Mesenchymal stem cell (in vitro differentiated cells and primary cell): ENCODE measurements at regions not wholly inside any gene's neighbourhood (a gene's known extent, or its start where the extent isn't known, plus 50 kb on each side); places are given as distances from the start of the nearest gene placed in this dataset.

Source experiments
- DNase-seq: peaks from one replicate; pipeline ENCODE4 v3.0.0-alpha.2; 2013
- H2AFZ ChIP-seq: one replicate; pipeline ENCODE4 v1.6.1; 2013; ENCODE audit warnings: low read depth, mild to moderate bottlenecking, control low read depth, inconsistent platforms, low read length, moderate library complexity
- H2AK5ac ChIP-seq: 2 replicates; pipeline ENCODE4 v1.6.1; 2013; ENCODE audit warnings: low read length, moderate library complexity, mild to moderate bottlenecking, inconsistent platforms; ENCODE audit not compliant: severe bottlenecking
- H2BK120ac ChIP-seq: one replicate; pipeline ENCODE4 v1.6.1; 2013; ENCODE audit warnings: low read depth, mild to moderate bottlenecking, inconsistent platforms, low read length, moderate library complexity
- H2BK12ac ChIP-seq, 2 experiments: one replicate each; pipeline ENCODE4 v1.6.1; 2013; ENCODE audit warnings: inconsistent platforms in 2 of 2, low read length in 2 of 2, mild to moderate bottlenecking in 2 of 2, moderate library complexity in 2 of 2, control low read depth in 1 of 2
- H2BK15ac ChIP-seq: one replicate; pipeline ENCODE4 v1.6.1; 2013; ENCODE audit warnings: mild to moderate bottlenecking, low read depth, inconsistent platforms; ENCODE audit not compliant: poor library complexity, severe bottlenecking
- H2BK5ac ChIP-seq: 2 replicates; pipeline ENCODE4 v1.6.1; 2013; ENCODE audit warnings: low read depth, mild to moderate bottlenecking, low read length, control low read depth, inconsistent platforms; ENCODE audit not compliant: poor library complexity, severe bottlenecking
- H3K14ac ChIP-seq, 2 experiments: one replicate each; pipeline ENCODE4 v1.6.1; 2013; ENCODE audit warnings: inconsistent platforms in 2 of 2, low read length in 2 of 2, control low read depth in 1 of 2, mild to moderate bottlenecking in 1 of 2, moderate library complexity in 1 of 2
- H3K18ac ChIP-seq, 2 experiments: one replicate each; pipeline ENCODE4 v1.6.1; 2013; ENCODE audit warnings: inconsistent platforms in 2 of 2, low read length in 2 of 2, control low read depth in 1 of 2, low read depth in 1 of 2, mild to moderate bottlenecking in 1 of 2
- H3K23ac ChIP-seq, 2 experiments: one replicate each; pipeline ENCODE4 v1.6.1; 2013; ENCODE audit warnings: inconsistent platforms in 2 of 2, low read length in 2 of 2, mild to moderate bottlenecking in 2 of 2, moderate library complexity in 2 of 2, control low read depth in 1 of 2
- H3K27ac ChIP-seq: 2 replicates; pipeline ENCODE4 v1.5.1; 2013; ENCODE audit warnings: mild to moderate bottlenecking, moderate library complexity, low read length, control low read depth, inconsistent platforms; ENCODE audit not compliant: poor library complexity, severe bottlenecking
- H3K27me3 ChIP-seq, 2 experiments: 2 replicates each; pipeline versions ENCODE4 v1.6.1 to v1.7.0; 2013; ENCODE audit warnings: low read length in 2 of 2, mild to moderate bottlenecking in 2 of 2, moderate library complexity in 2 of 2, control low read depth in 1 of 2, inconsistent platforms in 1 of 2; ENCODE audit not compliant: control insufficient read depth in 1 of 2, insufficient read depth in 1 of 2
- H3K36me3 ChIP-seq, 2 experiments: 2 replicates each; pipeline versions ENCODE4 v1.6.1 to v1.7.0; 2013; ENCODE audit warnings: low read length in 2 of 2, control low read depth in 1 of 2, inconsistent platforms in 1 of 2, low read depth in 1 of 2, mild to moderate bottlenecking in 1 of 2; ENCODE audit not compliant: insufficient read depth in 2 of 2, control insufficient read depth in 1 of 2
- H3K4ac ChIP-seq, 2 experiments: one replicate each; pipeline ENCODE4 v1.6.1; 2013; ENCODE audit warnings: inconsistent platforms in 2 of 2, low read length in 2 of 2, mild to moderate bottlenecking in 2 of 2, moderate library complexity in 2 of 2, control low read depth in 1 of 2, low read depth in 1 of 2
- H3K4me1 ChIP-seq: 2 replicates; pipeline ENCODE4 v1.6.1; 2013; ENCODE audit warnings: low read depth, low read length, control low read depth; ENCODE audit not compliant: control insufficient read depth, insufficient read depth
- H3K4me2 ChIP-seq: 2 replicates; pipeline ENCODE4 v1.6.1; 2013; ENCODE audit warnings: low read length, mild to moderate bottlenecking, inconsistent platforms; ENCODE audit not compliant: poor library complexity, severe bottlenecking
- H3K4me3 ChIP-seq, 2 experiments: 2 replicates each; pipeline versions ENCODE4 v1.5.1 to v1.7.0; 2013; ENCODE audit warnings: low read length in 2 of 2, mild to moderate bottlenecking in 2 of 2, control low read depth in 1 of 2, low read depth in 1 of 2; ENCODE audit not compliant: insufficient read depth in 1 of 2
- H3K79me1 ChIP-seq: replicated peaks from 2 replicates; pipeline ENCODE4 v1.6.1; 2013; ENCODE audit warnings: mild to moderate bottlenecking, control low read depth, low read length, inconsistent platforms; ENCODE audit not compliant: poor library complexity, severe bottlenecking
- H3K9ac ChIP-seq: 2 replicates; pipeline ENCODE4 v1.7.0; 2013; ENCODE audit warnings: mild to moderate bottlenecking, low read length, moderate library complexity
- H3K9me3 ChIP-seq: 2 replicates; pipeline ENCODE4 v1.7.0; 2013; ENCODE audit warnings: mild to moderate bottlenecking, low read length; ENCODE audit not compliant: control insufficient read depth
- H4K8ac ChIP-seq: one replicate; pipeline ENCODE4 v1.6.1; 2013; ENCODE audit warnings: inconsistent platforms, mild to moderate bottlenecking, low read length, moderate library complexity
- H4K91ac ChIP-seq: one replicate; pipeline ENCODE4 v1.6.1; 2013; ENCODE audit warnings: mild to moderate bottlenecking, low read length, inconsistent platforms
- WGBS: methylation state at CpG from one replicate; pipeline ENCODE4 v1.1.7; 2013; ENCODE audit warnings: mixed read lengths; 5-methylcytosine and 5-hydroxymethylcytosine counted together

- WGBS: 56% methylated on average over 2 of the region's 2 CpGs
- no peak for DNase-seq
Observed at GRCh38 chr3:59690886-59691285, 641.1 kb upstream of the CFAP20DC start.

GRCh38 chr3:59688636-59689035 is 638.8 kb upstream of the CFAP20DC start:
- no peak overlapping the region for H3K27ac ChIP-seq
- H3K23ac ChIP-seq: no peak overlapping the region
- H3K18ac ChIP-seq: no peak overlapping the region
- no peak overlapping the region for H3K9ac ChIP-seq
- H3K4me1 ChIP-seq: no peaks in the 10 kb centered on the region
- H3K4ac ChIP-seq: no peak overlapping the region
- H4K91ac ChIP-seq: no peak overlapping the region
- no peak overlapping the region for H2AK5ac ChIP-seq
- H3K36me3 ChIP-seq: no peaks in the 10 kb centered on the region
- 68% methylated on average over 2 of the region's 2 CpGs for WGBS
- no peak overlapping the region for H2BK15ac ChIP-seq
- H3K4me3 ChIP-seq: no peak overlapping the region
- H2BK12ac ChIP-seq: no peak overlapping the region
- no peak overlapping the region for H3K14ac ChIP-seq
- no peaks in the 10 kb centered on the region for H3K27me3 ChIP-seq
- H2BK5ac ChIP-seq: no peak overlapping the region
- no peak for DNase-seq
- H3K79me1 ChIP-seq: no peaks in the 10 kb centered on the region
- no peaks in the 10 kb centered on the region for H3K9me3 ChIP-seq
- H3K4me2 ChIP-seq: no peak overlapping the region
- no peak overlapping the region for H4K8ac ChIP-seq
- H2AFZ ChIP-seq: no peak overlapping the region
- H2BK120ac ChIP-seq: no peak overlapping the region

More at GRCh38 chr3:59690886-59691285, 641.1 kb upstream of the CFAP20DC start:
- Histone ChIP-seq H3K9me3 (no peaks in the 10 kb centered on the region), H3K9ac (no peak overlapping the region), H3K4me2 (no peak overlapping the region), H2BK15ac (no peak overlapping the region), H3K4me3 (no peak overlapping the region), H3K14ac (no peak overlapping the region), H3K79me1 (no peaks in the 10 kb centered on the region), H2BK5ac (no peak overlapping the region), H3K4ac (no peak overlapping the region), H3K18ac (no peak overlapping the region), H3K23ac (no peak overlapping the region), H4K8ac (no peak overlapping the region), H2BK120ac (no peak overlapping the region), H2AK5ac (no peak overlapping the region), H3K4me1 (no peaks in the 10 kb centered on the region), H3K27ac (no peak overlapping the region), H3K27me3 (no peaks in the 10 kb centered on the region), H3K36me3 (no peaks in the 10 kb centered on the region), H2BK12ac (no peak overlapping the region), H2AFZ (no peak overlapping the region), H4K91ac (no peak overlapping the region)

- H3K27ac ChIP-seq: no peak overlapping the region
- no peak overlapping the region for H4K91ac ChIP-seq
- no peak overlapping the region for H3K18ac ChIP-seq
- H3K36me3 ChIP-seq: no peaks in the 10 kb centered on the region
- H2AFZ ChIP-seq: no peak overlapping the region
- H3K4me3 ChIP-seq: no peak overlapping the region
- H4K8ac ChIP-seq: no peak overlapping the region
- no peaks in the 10 kb centered on the region for H3K27me3 ChIP-seq
- H2BK12ac ChIP-seq: no peak overlapping the region
- H3K23ac ChIP-seq: no peak overlapping the region
- no peak overlapping the region for H3K14ac ChIP-seq
- no peak overlapping the region for H2BK120ac ChIP-seq
- DNase-seq: no peak
- H3K9me3 ChIP-seq: no peaks in the 10 kb centered on the region
- H2AK5ac ChIP-seq: no peak overlapping the region
- no peak overlapping the region for H2BK5ac ChIP-seq
- H3K4ac ChIP-seq: no peak overlapping the region
- 83% methylated on average over 3 of the region's 3 CpGs for WGBS
- H3K4me1 ChIP-seq: no peaks in the 10 kb centered on the region
- no peak overlapping the region for H2BK15ac ChIP-seq
- H3K4me2 ChIP-seq: no peak overlapping the region
- no peaks in the 10 kb centered on the region for H3K79me1 ChIP-seq
- H3K9ac ChIP-seq: no peak overlapping the region
Observed at GRCh38 chr3:59685432-59685831, 635.6 kb upstream of the CFAP20DC start.

DNA sequence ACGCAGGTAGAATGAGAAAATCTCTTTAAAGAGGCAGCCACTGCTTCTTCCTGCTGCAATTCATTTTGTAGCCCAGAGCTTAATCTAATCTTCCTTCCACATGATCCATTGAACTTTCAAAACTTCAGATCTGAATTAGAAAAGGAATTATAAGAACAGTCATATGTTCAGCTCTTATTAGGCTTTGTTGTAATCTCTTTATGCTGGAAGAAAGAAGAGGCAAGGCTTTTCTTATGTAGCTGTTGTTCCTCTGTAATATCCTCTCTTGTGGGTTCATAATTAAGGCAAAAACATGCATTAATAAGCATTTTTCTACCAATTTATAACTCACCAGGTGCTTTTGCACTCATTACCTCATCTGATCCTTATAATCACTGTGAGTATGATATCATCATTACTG is 634.9 kb upstream of the CFAP20DC start:
- no peak for DNase-seq
- 71% methylated on average over 1 of the region's 1 CpG for WGBS
- Histone ChIP-seq H3K4me2 (no peak overlapping the region), H3K27me3 (no peaks in the 10 kb centered on the region), H3K4me1 (no peaks in the 10 kb centered on the region), H3K4ac (no peak overlapping the region), H2BK120ac (no peak overlapping the region), H3K23ac (no peak overlapping the region), H2AFZ (no peak overlapping the region), H4K8ac (no peak overlapping the region), H2BK5ac (no peak overlapping the region), H3K9ac (no peak overlapping the region), H3K4me3 (no peak overlapping the region), H3K27ac (no peak overlapping the region), H3K79me1 (no peaks in the 10 kb centered on the region), H3K18ac (no peak overlapping the region), H2AK5ac (no peak overlapping the region), H4K91ac (no peak overlapping the region), H2BK12ac (no peak overlapping the region), H3K36me3 (no peaks in the 10 kb centered on the region), H3K9me3 (no peaks in the 10 kb centered on the region), H3K14ac (no peak overlapping the region), H2BK15ac (no peak overlapping the region)
